OCI-LY7 (cell line): ENCODE measurements at regions not wholly inside any gene's neighbourhood (a gene's known extent, or its start where the extent isn't known, plus 50 kb on each side); places are given as distances from the start of the nearest gene placed in this dataset.

Experiments used
- BruUV-seq: library from RNA; stranded (reverse); fragments of 400-500 nt; replicated peaks from 2 replicates; lab custom pipeline; 2021; lab: Mats Ljungman, UMichigan
- CTCF ChIA-PET: fragments of 300-600 bp; sonication (Branson Sonifier 250); formaldehyde crosslinking; loops from one replicate; lab custom pipeline; 2022; ENCODE audit warnings: antibody characterized with exemption; ENCODE audit not compliant: unreplicated experiment; lab: Charles Lee
- POLR2A ChIA-PET: fragments of 300-600 bp; sonication (Branson Sonifier 250); formaldehyde crosslinking; loops from one replicate; lab custom pipeline; 2022; ENCODE audit warnings: antibody characterized with exemption; lab: Charles Lee
- DNase-seq: peaks from one replicate; pipeline ENCODE4 v3.0.0-alpha.2; 2015; ENCODE audit warnings: low spot score
- H2AFZ ChIP-seq: fragments of 200-600 bp; sonication (generic), shearing (Covaris generic); 2 replicates; pipeline ENCODE4 v1.6.1; 2014; ENCODE audit warnings: mild to moderate bottlenecking, antibody characterized with exemption, low read length, moderate library complexity
- H3K27ac ChIP-seq: fragments of 200-600 bp; sonication (generic); 2 replicates; pipeline ENCODE4 v1.5.1; 2014; ENCODE audit warnings: mixed run types, low read depth, mild to moderate bottlenecking, moderate library complexity, low read length, inconsistent platforms; ENCODE audit not compliant: poor library complexity, severe bottlenecking
- H3K36me3 ChIP-seq: fragments of 200-600 bp; sonication (generic); 2 replicates; pipeline ENCODE4 v1.6.1; 2014; ENCODE audit warnings: mild to moderate bottlenecking, antibody characterized with exemption, low read length, moderate library complexity, mixed read lengths; ENCODE audit not compliant: insufficient read depth
- H3K4me1 ChIP-seq: fragments of 200-600 bp; sonication (generic); 2 replicates; pipeline ENCODE4 v1.5.1; 2014; ENCODE audit warnings: mild to moderate bottlenecking, low read length; ENCODE audit not compliant: insufficient read depth, poor library complexity, severe bottlenecking
- H3K4me2 ChIP-seq: fragments of 200-600 bp; sonication (generic); 2 replicates; pipeline ENCODE4 v1.6.1; 2014; ENCODE audit warnings: mild to moderate bottlenecking, low read length
- H3K4me3 ChIP-seq: fragments of 200-600 bp; sonication (generic); 2 replicates; pipeline ENCODE4 v1.5.1; 2014; ENCODE audit warnings: mild to moderate bottlenecking, low read depth, low read length; ENCODE audit not compliant: poor library complexity, severe bottlenecking
- H3K79me2 ChIP-seq: fragments of 200-600 bp; sonication (generic); 2 replicates; pipeline ENCODE4 v1.6.1; 2016; ENCODE audit warnings: low read depth, mild to moderate bottlenecking, low read length, moderate library complexity, mixed read lengths; ENCODE audit not compliant: insufficient read depth
- H3K9me2 ChIP-seq: fragments of 200-600 bp; sonication (generic); 2 replicates; pipeline ENCODE4 v1.6.1; 2016; ENCODE audit warnings: mild to moderate bottlenecking, low read length, mixed read lengths; ENCODE audit not compliant: insufficient read depth
- H3K9me3 ChIP-seq: fragments of 200-600 bp; sonication (generic); 2 replicates; pipeline ENCODE4 v1.6.1; 2014; ENCODE audit warnings: mild to moderate bottlenecking, mixed run types, low read length, mixed read lengths
- H4K20me1 ChIP-seq: fragments of 200-600 bp; sonication (generic); 2 replicates; pipeline ENCODE4 v1.6.1; 2014; ENCODE audit warnings: mild to moderate bottlenecking, antibody characterized with exemption, low read length, moderate library complexity, mixed read lengths; ENCODE audit not compliant: insufficient read depth
- CTCF ChIP-seq: fragments of 200-600 bp; sonication (generic); conservative IDR thresholded peaks from 2 replicates; pipeline ENCODE4 v1.5.1; 2014; ENCODE audit warnings: mild to moderate bottlenecking, antibody characterized with exemption, low read length, moderate library complexity, mixed read lengths
- EZH2phosphoT487 ChIP-seq: fragments of 200-600 bp; sonication (generic); IDR thresholded peaks from 2 replicates; pipeline ENCODE4 v1.6.1; 2018; ENCODE audit warnings: low read depth, borderline replicate concordance, mild to moderate bottlenecking, mixed run types, antibody characterized with exemption, low read length, moderate library complexity, mixed read lengths
- intact Hi-C: fragments of 100-400 bp; cut with micrococcal nuclease; formaldehyde crosslinking; loops from one replicate; pipeline ENCODE4 v1.10.0; 2022; ENCODE audit not compliant: unreplicated experiment

DNA sequence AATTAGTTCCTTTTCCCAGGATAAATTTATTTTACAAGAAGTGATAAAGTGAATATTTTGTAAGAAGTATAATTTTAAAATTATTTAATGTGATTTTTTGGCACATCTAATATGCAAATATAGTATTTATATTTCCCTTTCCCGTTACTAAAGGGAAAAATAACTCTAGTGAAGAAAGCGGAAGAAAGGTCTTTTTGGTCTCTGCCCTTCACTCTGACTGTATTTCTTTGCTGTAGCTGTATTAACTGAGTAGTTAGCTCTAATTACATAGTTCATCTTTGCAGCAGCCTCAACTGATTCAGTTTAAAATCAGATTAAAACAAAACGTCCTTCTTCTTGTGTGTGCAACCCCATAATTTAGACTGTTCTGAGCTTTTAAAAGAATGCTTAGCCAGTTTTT lies 57.4 kb upstream of the RNF144B start:
- peaks cover 8% of the 10 kb centered on the region; the same call in 1 of the 2 replicates for H3K9me3 ChIP-seq
- ChIA-PET CTCF (interaction anchor here (1.1 to 1.8 kb wide), 3 partner anchors 13 to 64 kb away, joined by 3 to 6 read pairs (median 3); no protein-coding TSS in a partner anchor), POLR2A (interaction anchor here (0.8 to 10.1 kb wide), 20 partner anchors 10 to 176 kb away, joined by 3 to 183 read pairs (median 6); partner anchors contain the start of gene RNF144B)
- intact Hi-C loops, result loop anchor here (1.0 to 10.0 kb wide), 3 partner anchors 30 to 495 kb away; partner anchors contain the start of gene RNF144B
- peak; percentile 48 for DNase-seq
- H3K4me3 ChIP-seq, result peak overlapping the region; percentile 50
- H3K27ac ChIP-seq, result peak overlapping the region; percentile 92
- BruUV-seq, result no TSS peak
- peak overlapping the region; percentile 89 for H3K4me2 ChIP-seq
- no peaks in the 10 kb centered on the region for H4K20me1 ChIP-seq
- no peaks in the 10 kb centered on the region for H3K36me3 ChIP-seq
- H2AFZ ChIP-seq, result peak overlapping the region; percentile 94
- H3K79me2 ChIP-seq, result peaks cover 16% of the 10 kb centered on the region; the same call in 1 of the 2 replicates
- TF ChIP-seq EZH2phosphoT487 (no peak), CTCF (no peak)
- peaks cover 63% of the 10 kb centered on the region for H3K4me1 ChIP-seq
- no peaks in the 10 kb centered on the region for H3K9me2 ChIP-seq

DNA sequence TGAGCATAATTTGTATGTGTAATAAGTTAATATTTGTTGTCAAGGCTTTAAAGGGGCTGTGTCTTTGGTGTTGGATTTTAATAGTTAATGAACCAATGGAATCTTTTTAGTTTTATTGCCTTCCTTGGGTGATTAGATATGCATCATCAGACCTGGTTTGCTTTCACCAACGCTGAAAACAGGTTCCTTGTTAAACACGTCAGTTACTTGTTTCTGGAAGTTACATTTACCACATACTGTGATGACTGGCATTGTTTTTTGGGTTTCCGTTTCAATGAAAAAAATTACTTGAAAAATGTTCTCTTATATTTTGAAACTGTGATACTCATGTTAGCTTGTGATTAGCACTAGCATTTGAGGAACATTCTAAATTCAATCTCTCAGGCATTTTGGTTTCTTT lies 58.6 kb upstream of the RNF144B start:
- Histone ChIP-seq H3K9me2 (no peaks in the 10 kb centered on the region), H3K36me3 (no peaks in the 10 kb centered on the region), H3K4me2 (peak overlapping the region; percentile 89), H4K20me1 (no peaks in the 10 kb centered on the region), H3K4me1 (peaks cover 74% of the 10 kb centered on the region), H2AFZ (peak overlapping the region; percentile 72; the same call in 1 of the 2 replicates), H3K4me3 (peak overlapping the region; percentile 49), H3K27ac (peak overlapping the region; percentile 92), H3K9me3 (peaks cover 2% of the 10 kb centered on the region; the same call in 1 of the 2 replicates), H3K79me2 (peaks cover 16% of the 10 kb centered on the region; the same call in 1 of the 2 replicates)
- POLR2A ChIA-PET, result interaction anchor here (0.7 to 10.1 kb wide), 18 partner anchors 9 to 644 kb away, joined by 3 to 183 read pairs (median 8); partner anchors contain the start of gene RNF144B
- DNase-seq, result peak; percentile 47
- no TSS peak for BruUV-seq
- CTCF ChIA-PET, result interaction anchor here (1.4 to 2.5 kb wide), 3 partner anchors 12 to 175 kb away, joined by 4 to 9 read pairs (median 8); no protein-coding TSS in a partner anchor
- TF ChIP-seq EZH2phosphoT487 (no peak), CTCF (no peak)
- intact Hi-C loops, result loop anchor here (10.0 kb wide), 1 partner anchor 496 kb away; no protein-coding TSS in a partner anchor
